Ascending aorta (tissue), 2 donors: ENCODE measurements at regions not wholly inside any gene's neighbourhood (a gene's known extent, or its start where the extent isn't known, plus 50 kb on each side); places are given as distances from the start of the nearest gene placed in this dataset.

Source experiments
- DNase-seq, 2 donors: peaks; one replicate each; pipeline ENCODE4 v3.0.0-alpha.2; 2019; ENCODE audit warnings: low spot score in 2 of 2
- H3K27ac ChIP-seq, 2 donors: fragments of 200-600 bp; sonication (generic); one replicate each; pipeline ENCODE4 v1.5.1; 2016 to 2017; ENCODE audit warnings: mild to moderate bottlenecking in 1 of 2
- H3K27me3 ChIP-seq: fragments of 200-600 bp; sonication (generic); one replicate; pipeline ENCODE4 v1.5.1; 2017
- H3K36me3 ChIP-seq, 2 donors: fragments of 200-600 bp; sonication (generic); one replicate each; pipeline ENCODE4 v1.5.1; 2016
- H3K4me1 ChIP-seq, 2 donors: fragments of 200-600 bp; sonication (generic); one replicate each; pipeline ENCODE4 v1.5.1; 2016 to 2017; ENCODE audit warnings: mild to moderate bottlenecking in 1 of 2
- H3K4me3 ChIP-seq, 2 donors: fragments of 200-600 bp; sonication (generic); one replicate each; pipeline ENCODE4 v1.5.1; 2016 to 2017; ENCODE audit warnings: mild to moderate bottlenecking in 1 of 2
- H3K9me3 ChIP-seq, 2 donors: fragments of 200-600 bp; sonication (generic); one replicate each; pipeline ENCODE4 v1.5.1; 2016
- intact Hi-C: fragments of 100-400 bp; cut with DNase I; formaldehyde crosslinking; loops from one replicate; pipeline ENCODE4 v1.15.1; 2023
- TF ChIP-seq, protein P1 (sequence below), 3 experiments: fragments of 200-600 bp in 2 of 3; fragments of 450-650 bp in 1 of 3; sonication (generic) in 2 of 3; IDR thresholded peaks; one replicate each; pipeline ENCODE4 v1.5.1; 2016 to 2019; ENCODE audit warnings: antibody characterized with exemption in 3 of 3, mild to moderate bottlenecking in 1 of 3, moderate library complexity in 1 of 3

DNA sequence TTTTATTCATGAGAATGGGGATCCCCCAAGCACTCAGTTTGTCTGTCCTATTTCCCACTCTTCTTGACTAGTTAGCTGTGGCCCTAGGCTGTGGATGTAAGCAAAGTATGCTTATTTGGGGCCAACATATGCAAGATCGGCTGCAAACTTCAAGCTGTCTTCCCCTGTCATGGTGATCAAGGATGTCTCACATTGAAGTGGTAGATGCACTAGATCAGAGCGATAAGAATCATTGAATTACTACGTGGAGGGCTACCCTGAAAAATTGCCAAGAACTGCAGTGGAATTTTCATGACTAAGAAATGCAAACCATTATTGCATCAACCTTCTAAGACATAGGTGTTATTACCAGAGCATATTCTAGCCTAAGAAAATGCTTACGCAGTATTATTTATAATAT, 527.4 kb downstream of the RNF144A start:
- Histone ChIP-seq H3K27ac (no peak overlapping the region), H3K9me3 (no peaks in the 10 kb centered on the region), H3K4me1 (no peaks in the 10 kb centered on the region), H3K4me3 (no peak overlapping the region), H3K36me3 (no peaks in the 10 kb centered on the region), H3K27me3 (no peaks in the 10 kb centered on the region)
- no peak for DNase-seq
- TF ChIP-seq, protein P1, sequence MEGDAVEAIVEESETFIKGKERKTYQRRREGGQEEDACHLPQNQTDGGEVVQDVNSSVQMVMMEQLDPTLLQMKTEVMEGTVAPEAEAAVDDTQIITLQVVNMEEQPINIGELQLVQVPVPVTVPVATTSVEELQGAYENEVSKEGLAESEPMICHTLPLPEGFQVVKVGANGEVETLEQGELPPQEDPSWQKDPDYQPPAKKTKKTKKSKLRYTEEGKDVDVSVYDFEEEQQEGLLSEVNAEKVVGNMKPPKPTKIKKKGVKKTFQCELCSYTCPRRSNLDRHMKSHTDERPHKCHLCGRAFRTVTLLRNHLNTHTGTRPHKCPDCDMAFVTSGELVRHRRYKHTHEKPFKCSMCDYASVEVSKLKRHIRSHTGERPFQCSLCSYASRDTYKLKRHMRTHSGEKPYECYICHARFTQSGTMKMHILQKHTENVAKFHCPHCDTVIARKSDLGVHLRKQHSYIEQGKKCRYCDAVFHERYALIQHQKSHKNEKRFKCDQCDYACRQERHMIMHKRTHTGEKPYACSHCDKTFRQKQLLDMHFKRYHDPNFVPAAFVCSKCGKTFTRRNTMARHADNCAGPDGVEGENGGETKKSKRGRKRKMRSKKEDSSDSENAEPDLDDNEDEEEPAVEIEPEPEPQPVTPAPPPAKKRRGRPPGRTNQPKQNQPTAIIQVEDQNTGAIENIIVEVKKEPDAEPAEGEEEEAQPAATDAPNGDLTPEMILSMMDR (IDR thresholded peaks at IDR 0.05) = no peak
- intact Hi-C loops = no loop called here

GRCh38 chr2:7448578-7449264, 531.5 kb downstream of the RNF144A start:
- DNase-seq = no peak
- Histone ChIP-seq H3K4me1 (no peaks in the 10 kb centered on the region), H3K4me3 (no peak overlapping the region), H3K27ac (no peak overlapping the region), H3K9me3 (no peaks in the 10 kb centered on the region), H3K36me3 (no peaks in the 10 kb centered on the region), H3K27me3 (no peaks in the 10 kb centered on the region)
- intact Hi-C loops = no loop called here
- TF ChIP-seq, protein P1 (IDR thresholded peaks at IDR 0.05) = no peak

- no peaks in the 10 kb centered on the region for H3K36me3 ChIP-seq
- no peak for DNase-seq
- H3K9me3 ChIP-seq = no peaks in the 10 kb centered on the region
- no peaks in the 10 kb centered on the region for H3K4me1 ChIP-seq
- intact Hi-C loops = no loop called here
- H3K27me3 ChIP-seq = no peaks in the 10 kb centered on the region
- no peak overlapping the region for H3K4me3 ChIP-seq
- TF ChIP-seq, protein P1 (IDR thresholded peaks at IDR 0.05) = no peak
- no peak overlapping the region for H3K27ac ChIP-seq
Measured at GRCh38 chr2:7449298-7449697, 532.1 kb downstream of the RNF144A start.

DNA sequence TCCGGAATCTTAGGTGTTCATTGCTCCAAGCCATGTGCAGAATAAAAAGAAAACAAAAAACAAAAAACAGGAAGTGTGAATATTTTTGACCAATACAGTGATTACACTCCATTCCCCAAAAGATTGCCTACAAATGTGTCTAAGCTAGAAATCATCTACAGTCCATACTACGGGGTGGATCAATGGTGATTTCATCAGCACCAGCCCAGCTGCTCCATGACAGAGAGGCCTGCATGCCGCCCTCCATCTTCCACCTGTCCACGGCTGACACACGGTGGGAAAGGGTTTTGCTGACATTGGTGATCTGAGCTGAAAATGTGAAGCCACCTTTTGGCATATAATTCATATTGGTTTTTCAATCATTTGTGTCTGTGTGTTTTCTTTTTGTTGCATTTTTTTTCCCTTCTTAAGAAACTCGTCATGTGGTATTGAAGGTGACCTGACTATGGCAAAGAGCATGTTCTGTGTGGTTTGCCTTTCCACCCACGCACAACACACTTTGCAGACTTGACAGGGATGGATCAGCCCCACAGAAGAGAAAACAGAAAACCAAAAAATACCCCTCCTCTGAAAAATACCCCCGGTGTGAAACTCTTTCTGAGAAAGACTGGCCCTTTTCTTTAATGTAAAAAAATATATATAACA, 533.1 kb downstream of the RNF144A start:
- no peak overlapping the region for H3K27ac ChIP-seq
- no peak for DNase-seq
- no peaks in the 10 kb centered on the region for H3K4me1 ChIP-seq

DNA sequence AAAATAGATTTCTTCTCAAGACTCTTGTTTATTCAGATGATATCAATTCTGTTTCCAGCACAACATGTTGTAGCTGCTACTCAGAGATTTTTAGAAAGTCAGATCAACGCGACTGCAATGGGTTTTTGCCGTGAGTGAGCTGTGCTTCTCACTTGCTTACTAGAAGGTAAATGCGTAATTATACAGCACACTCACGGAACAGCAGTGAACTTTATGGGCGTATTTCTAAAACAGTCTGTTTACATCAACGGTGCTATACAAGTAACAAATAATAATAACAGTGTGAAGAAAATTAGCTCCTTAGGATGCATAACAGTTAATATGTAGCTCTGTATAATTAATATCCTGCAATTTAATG, 533.6 kb downstream of the RNF144A start:
- H3K27me3 ChIP-seq = no peaks in the 10 kb centered on the region
- no peaks in the 10 kb centered on the region for H3K9me3 ChIP-seq
- H3K4me1 ChIP-seq = no peaks in the 10 kb centered on the region
- no peak overlapping the region for H3K4me3 ChIP-seq
- TF ChIP-seq, protein P1 (IDR thresholded peaks at IDR 0.05) = no peak
- intact Hi-C loops = no loop called here
- DNase-seq = no peak
- no peaks in the 10 kb centered on the region for H3K36me3 ChIP-seq
- H3K27ac ChIP-seq = no peak overlapping the region

More for the DNA sequence above, 533.1 kb downstream of the RNF144A start:
- TF ChIP-seq, protein P1 (IDR thresholded peaks at IDR 0.05) = no peak
- H3K9me3 ChIP-seq = no peaks in the 10 kb centered on the region
- intact Hi-C loops = no loop called here
- no peaks in the 10 kb centered on the region for H3K27me3 ChIP-seq
- no peaks in the 10 kb centered on the region for H3K36me3 ChIP-seq
- no peak overlapping the region for H3K4me3 ChIP-seq
